ENCODE measurements at regions not wholly inside any gene's neighbourhood (a gene's known extent, or its start where the extent isn't known, plus 50 kb on each side); places are given as distances from the start of the nearest gene placed in this dataset.

DNA sequence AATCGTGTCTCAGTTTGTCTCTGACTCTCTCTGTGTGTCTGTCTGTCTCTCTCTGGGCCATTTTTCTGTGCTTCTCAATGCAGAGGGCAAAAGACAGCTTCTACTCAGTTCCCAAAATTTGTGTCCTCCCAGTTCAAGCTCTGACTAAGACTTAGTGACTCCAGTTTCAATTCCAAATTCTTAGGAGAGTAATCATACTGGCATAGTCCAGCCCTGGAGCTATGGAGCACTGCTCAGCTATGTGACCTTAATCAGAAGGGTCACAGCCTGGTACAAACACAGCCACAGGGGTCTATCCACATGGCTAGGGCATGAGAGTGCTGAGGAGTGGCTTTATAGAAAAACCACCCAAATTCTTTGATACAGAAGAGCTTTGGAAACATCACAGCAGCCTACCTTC, 91.9 kb downstream of the FOXF2 start:
- H3K9me3 ChIP-seq, result no peaks in the 10 kb centered on the region
- H3K4me3 ChIP-seq, result no peak overlapping the region
- DNase-seq (ENCODE audit: extremely low spot score in 2 of 2), result no peak
- TF ChIP-seq POLR2AphosphoS5 (IDR thresholded peaks at IDR 0.05; ENCODE audit: insufficient read depth in 1 of 2, low read depth in 1 of 2) (no peak), POLR2A (IDR thresholded peaks at IDR 0.05) (no peak)
- TF ChIP-seq, protein P1, sequence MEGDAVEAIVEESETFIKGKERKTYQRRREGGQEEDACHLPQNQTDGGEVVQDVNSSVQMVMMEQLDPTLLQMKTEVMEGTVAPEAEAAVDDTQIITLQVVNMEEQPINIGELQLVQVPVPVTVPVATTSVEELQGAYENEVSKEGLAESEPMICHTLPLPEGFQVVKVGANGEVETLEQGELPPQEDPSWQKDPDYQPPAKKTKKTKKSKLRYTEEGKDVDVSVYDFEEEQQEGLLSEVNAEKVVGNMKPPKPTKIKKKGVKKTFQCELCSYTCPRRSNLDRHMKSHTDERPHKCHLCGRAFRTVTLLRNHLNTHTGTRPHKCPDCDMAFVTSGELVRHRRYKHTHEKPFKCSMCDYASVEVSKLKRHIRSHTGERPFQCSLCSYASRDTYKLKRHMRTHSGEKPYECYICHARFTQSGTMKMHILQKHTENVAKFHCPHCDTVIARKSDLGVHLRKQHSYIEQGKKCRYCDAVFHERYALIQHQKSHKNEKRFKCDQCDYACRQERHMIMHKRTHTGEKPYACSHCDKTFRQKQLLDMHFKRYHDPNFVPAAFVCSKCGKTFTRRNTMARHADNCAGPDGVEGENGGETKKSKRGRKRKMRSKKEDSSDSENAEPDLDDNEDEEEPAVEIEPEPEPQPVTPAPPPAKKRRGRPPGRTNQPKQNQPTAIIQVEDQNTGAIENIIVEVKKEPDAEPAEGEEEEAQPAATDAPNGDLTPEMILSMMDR (IDR thresholded peaks at IDR 0.05), result no peak
- intact Hi-C loops (cut with DNase I), result no loop called here
- H3K27me3 ChIP-seq, result no peaks in the 10 kb centered on the region
- H3K36me3 ChIP-seq, result no peaks in the 10 kb centered on the region
- no peak overlapping the region for H3K27ac ChIP-seq
- H3K4me1 ChIP-seq, result peaks cover 12% of the 10 kb centered on the region

DNA sequence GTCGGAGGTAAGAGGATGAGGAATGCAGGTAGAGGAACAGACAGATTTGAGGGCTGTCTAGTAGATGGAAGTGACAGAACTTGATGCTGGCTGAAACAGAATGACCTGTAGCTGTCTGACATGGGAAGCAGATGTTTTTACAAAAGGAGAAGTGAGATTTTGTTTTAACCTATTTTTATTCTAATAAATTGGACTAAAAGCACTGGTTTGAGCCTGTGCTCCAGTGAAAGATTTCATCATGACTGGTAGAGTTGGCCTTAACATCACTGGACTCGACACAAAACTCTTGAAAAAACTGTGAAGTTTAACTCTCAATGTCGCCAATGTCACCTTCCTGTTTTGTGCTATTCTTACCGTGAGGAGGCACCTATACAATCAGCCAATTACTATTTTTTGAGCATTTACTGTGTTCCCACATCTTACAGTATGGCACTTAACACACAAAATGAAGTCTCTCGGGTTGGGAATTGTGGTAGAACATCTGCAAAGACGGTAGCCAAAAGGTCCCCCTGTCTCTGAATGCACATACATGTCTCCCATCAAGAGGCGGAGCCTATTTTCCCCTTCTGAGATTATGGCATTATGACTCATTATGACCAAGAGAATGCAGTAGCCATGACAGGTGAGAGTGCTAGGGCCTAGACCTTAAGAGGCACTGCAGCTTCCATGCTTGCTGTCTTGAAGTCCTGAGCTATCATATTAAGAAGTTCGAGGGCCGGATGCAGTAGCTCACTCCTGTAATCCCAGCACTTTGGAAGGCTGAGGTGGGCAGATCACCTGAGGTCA, 93.2 kb downstream of the FOXF2 start:
- intact Hi-C loops (cut with DNase I), result no loop called here

DNA sequence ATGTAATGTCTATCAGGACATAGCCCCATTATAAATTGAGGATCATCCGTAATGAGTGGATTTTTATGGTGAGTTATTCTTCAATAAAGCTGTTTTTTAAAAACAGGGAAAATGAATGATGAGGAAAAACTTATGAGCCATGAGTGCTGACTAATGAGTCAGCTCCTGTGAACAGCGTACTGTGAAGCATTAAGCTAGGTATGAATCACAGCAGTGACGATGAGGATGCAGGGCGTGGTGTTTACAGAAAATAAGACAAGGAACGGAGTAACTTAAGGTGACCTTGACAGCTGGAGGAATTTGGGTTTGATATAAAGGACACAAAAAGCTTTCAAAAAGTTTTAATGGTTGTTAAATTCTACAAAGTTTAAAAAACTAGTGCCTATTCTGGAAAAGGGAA, 96.3 kb downstream of the FOXF2 start:
- intact Hi-C loops (cut with DNase I), result no loop called here
- Histone ChIP-seq H3K9me3 (no peaks in the 10 kb centered on the region), H3K27ac (peak overlapping the region; percentile 20), H3K36me3 (no peaks in the 10 kb centered on the region), H3K4me3 (no peak overlapping the region), H3K4me1 (peaks cover 7% of the 10 kb centered on the region), H3K27me3 (no peaks in the 10 kb centered on the region)
- TF ChIP-seq POLR2A (IDR thresholded peaks at IDR 0.05) (no peak), POLR2AphosphoS5 (IDR thresholded peaks at IDR 0.05; ENCODE audit: insufficient read depth in 1 of 2, low read depth in 1 of 2) (peak in 1 of 2 donors; percentile 72)
- DNase-seq (ENCODE audit: extremely low spot score in 2 of 2), result no peak

More for the DNA sequence above, 93.2 kb downstream of the FOXF2 start:
- Histone ChIP-seq H3K9me3 (no peaks in the 10 kb centered on the region), H3K4me3 (no peak overlapping the region), H3K27me3 (no peaks in the 10 kb centered on the region), H3K36me3 (no peaks in the 10 kb centered on the region), H3K4me1 (peaks cover 12% of the 10 kb centered on the region), H3K27ac (no peak overlapping the region)
- TF ChIP-seq POLR2A (IDR thresholded peaks at IDR 0.05) (no peak), POLR2AphosphoS5 (IDR thresholded peaks at IDR 0.05; ENCODE audit: insufficient read depth in 1 of 2, low read depth in 1 of 2) (no peak)
- TF ChIP-seq, protein P1 (IDR thresholded peaks at IDR 0.05), result no peak
- DNase-seq (ENCODE audit: extremely low spot score in 2 of 2), result no peak

DNA sequence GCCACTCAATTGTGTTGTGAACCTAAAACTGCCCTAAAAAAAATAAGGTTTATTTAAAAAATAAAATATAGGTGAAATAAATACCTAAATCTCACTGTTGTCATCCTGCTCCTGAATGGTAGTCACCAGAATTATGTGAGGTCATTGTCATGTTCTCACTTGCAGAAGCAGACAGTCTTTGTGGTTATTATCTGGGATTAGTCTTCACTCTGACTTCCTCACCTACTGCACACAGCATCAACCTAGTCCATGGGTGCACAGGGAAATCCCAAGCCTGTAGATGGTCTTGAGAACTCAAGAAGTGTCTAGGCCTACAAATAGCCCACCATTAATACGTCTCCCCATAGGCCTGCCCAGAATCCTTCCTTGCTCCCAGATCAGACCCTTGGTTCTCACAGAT, 97.0 kb downstream of the FOXF2 start:
- Histone ChIP-seq H3K27ac (no peak overlapping the region), H3K36me3 (no peaks in the 10 kb centered on the region), H3K9me3 (no peaks in the 10 kb centered on the region), H3K27me3 (no peaks in the 10 kb centered on the region), H3K4me3 (no peak overlapping the region), H3K4me1 (peaks cover 7% of the 10 kb centered on the region)
- no peak for DNase-seq (ENCODE audit: extremely low spot score in 2 of 2)
- TF ChIP-seq POLR2A (IDR thresholded peaks at IDR 0.05) (no peak), POLR2AphosphoS5 (IDR thresholded peaks at IDR 0.05; ENCODE audit: insufficient read depth in 1 of 2, low read depth in 1 of 2) (no peak)
- TF ChIP-seq, protein P1 (IDR thresholded peaks at IDR 0.05), result no peak
- intact Hi-C loops (cut with DNase I), result no loop called here

DNA sequence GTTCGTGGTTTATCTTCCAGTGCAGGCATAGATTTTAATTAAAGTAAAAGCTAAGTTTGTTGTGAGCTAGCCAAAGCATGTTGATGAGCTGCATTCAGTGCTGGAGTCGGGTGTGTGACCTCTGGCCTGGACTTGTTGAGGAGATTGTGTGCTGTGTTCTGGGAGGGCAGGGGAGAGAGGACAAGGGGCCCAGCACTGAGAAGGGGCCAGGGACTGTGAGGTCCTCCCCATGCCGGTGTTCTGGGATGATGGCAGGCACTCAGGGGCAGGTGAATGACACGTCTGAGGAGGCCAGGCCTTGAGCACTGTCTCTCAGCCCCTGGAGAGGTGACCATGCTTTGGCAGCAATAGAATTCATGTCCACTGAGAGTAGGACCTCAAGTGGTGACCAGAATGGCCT, 97.9 kb downstream of the FOXF2 start:
- Histone ChIP-seq H3K27me3 (no peaks in the 10 kb centered on the region), H3K4me3 (no peak overlapping the region), H3K4me1 (peaks cover 7% of the 10 kb centered on the region), H3K27ac (no peak overlapping the region), H3K36me3 (no peaks in the 10 kb centered on the region), H3K9me3 (no peaks in the 10 kb centered on the region)
- DNase-seq (ENCODE audit: extremely low spot score in 2 of 2), result no peak
- intact Hi-C loops (cut with DNase I), result no loop called here
- TF ChIP-seq, protein P1 (IDR thresholded peaks at IDR 0.05), result no peak
- no peak for TF ChIP-seq POLR2AphosphoS5 (IDR thresholded peaks at IDR 0.05; ENCODE audit: insufficient read depth in 1 of 2, low read depth in 1 of 2)
- no peak for TF ChIP-seq POLR2A (IDR thresholded peaks at IDR 0.05)
